Keratinocyte (primary cell): ENCODE measurements at regions not wholly inside any gene's neighbourhood (a gene's known extent, or its start where the extent isn't known, plus 50 kb on each side); places are given as distances from the start of the nearest gene placed in this dataset.

ENCODE experiments used
- CTCF ChIP-seq, 3 experiments: IDR thresholded peaks in 1 of 3; conservative IDR thresholded peaks in 1 of 3; optimal IDR thresholded peaks in 1 of 3; 2 replicates in 2 of 3; 3 replicates in 1 of 3; pipeline versions ENCODE3 to v1.5.1; 2011; ENCODE audit warnings: low read length in 3 of 3, mild to moderate bottlenecking in 3 of 3, moderate library complexity in 2 of 3, control low read depth in 1 of 3, inconsistent platforms in 1 of 3; ENCODE audit not compliant: insufficient read depth in 2 of 3; ENCODE audit errors: extremely low read depth in 1 of 3
- EZH2 ChIP-seq: IDR thresholded peaks from one replicate; pipeline ENCODE4 v1.6.1; 2012; ENCODE audit warnings: inconsistent platforms, mild to moderate bottlenecking, low read length, moderate library complexity

DNA sequence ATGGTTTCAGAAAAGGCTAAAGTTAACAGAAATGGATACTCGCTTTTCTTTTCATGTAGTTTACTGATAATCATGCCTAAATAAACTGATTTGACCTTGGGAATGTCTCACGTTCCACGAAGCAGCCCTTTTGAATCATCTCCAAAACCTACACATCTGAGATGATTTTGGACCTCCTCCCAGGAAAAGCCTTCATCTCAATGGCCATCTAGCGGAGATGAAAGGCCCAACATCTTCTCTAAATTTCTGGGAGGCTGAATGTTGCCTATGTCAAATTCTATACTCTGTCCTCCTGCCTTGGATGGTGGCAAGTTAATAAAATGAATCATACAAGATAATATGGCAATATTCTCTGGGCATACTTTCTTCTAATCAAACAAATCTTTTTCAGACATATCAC, 448.5 kb downstream of the ZEB2 start:
- TF ChIP-seq CTCF (optimal IDR thresholded peaks at IDR 0.05 in 1 of 3, IDR thresholded peaks at IDR 0.05 in 1 of 3, conservative IDR thresholded peaks at IDR 0.05 in 1 of 3; ENCODE audit: extremely low read depth in 1 of 3, insufficient read depth in 2 of 3, low read length in 3 of 3) (no peak), EZH2 (no peak)
